ENCODE measurements at regions not wholly inside any gene's neighbourhood (a gene's known extent, or its start where the extent isn't known, plus 50 kb on each side); places are given as distances from the start of the nearest gene placed in this dataset.

DNA sequence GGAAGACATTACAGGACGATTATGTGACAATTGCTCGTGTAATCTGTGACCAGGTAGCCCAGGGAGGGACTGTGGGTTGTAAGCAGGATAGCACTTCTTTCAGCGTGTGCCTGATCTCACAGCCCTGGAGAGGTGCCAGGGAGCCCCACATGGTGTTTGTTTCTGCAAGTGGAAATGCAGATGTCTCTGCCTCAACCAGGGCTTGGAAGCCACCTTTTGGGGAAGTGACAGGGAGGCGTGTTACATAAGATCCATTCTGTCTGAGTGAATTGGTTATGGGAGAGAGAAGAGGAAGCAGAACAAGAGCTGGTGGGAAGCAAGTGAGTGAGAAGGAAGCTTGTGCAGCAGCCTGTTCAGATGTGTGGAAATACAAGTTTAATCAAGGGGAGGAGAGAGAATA, 104.5 kb upstream of the GATB start:
- peak; percentile 60 to 86 (median 70) for DNase-seq
- TF ChIP-seq POLR2A (IDR thresholded peaks at IDR 0.05) = no peak
- TF ChIP-seq, protein P1, sequence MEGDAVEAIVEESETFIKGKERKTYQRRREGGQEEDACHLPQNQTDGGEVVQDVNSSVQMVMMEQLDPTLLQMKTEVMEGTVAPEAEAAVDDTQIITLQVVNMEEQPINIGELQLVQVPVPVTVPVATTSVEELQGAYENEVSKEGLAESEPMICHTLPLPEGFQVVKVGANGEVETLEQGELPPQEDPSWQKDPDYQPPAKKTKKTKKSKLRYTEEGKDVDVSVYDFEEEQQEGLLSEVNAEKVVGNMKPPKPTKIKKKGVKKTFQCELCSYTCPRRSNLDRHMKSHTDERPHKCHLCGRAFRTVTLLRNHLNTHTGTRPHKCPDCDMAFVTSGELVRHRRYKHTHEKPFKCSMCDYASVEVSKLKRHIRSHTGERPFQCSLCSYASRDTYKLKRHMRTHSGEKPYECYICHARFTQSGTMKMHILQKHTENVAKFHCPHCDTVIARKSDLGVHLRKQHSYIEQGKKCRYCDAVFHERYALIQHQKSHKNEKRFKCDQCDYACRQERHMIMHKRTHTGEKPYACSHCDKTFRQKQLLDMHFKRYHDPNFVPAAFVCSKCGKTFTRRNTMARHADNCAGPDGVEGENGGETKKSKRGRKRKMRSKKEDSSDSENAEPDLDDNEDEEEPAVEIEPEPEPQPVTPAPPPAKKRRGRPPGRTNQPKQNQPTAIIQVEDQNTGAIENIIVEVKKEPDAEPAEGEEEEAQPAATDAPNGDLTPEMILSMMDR (IDR thresholded peaks at IDR 0.05) = no peak
- Histone ChIP-seq H3K27ac (peak overlapping the region in 1 of 12 donors; percentile 46), H3K4me3 (no peak overlapping the region), H3K27me3 (no peaks in the 10 kb centered on the region), H3K9me3 (peaks cover 0 to 7% (median 0%) of the 10 kb centered on the region in 12 donors), H3K36me3 (no peaks in the 10 kb centered on the region), H3K4me1 (peaks cover 0 to 28% (median 10%) of the 10 kb centered on the region in 12 donors)
- peak; percentile 40 to 87 (median 74) for ATAC-seq
- intact Hi-C loops (cut with DNase I) = no loop called here
- WGBS, 4 donors = 24 to 31% (median 28%) methylated on average over 4 of the region's 4 CpGs

GRCh38 chr4:151864068-151864467, 103.3 kb upstream of the GATB start:
- DNase-seq (no peak), ATAC-seq (no peak)
- Histone ChIP-seq H3K27ac (no peak overlapping the region), H3K27me3 (no peaks in the 10 kb centered on the region), H3K36me3 (no peaks in the 10 kb centered on the region), H3K9me3 (peaks cover 0 to 7% (median 0%) of the 10 kb centered on the region in 12 donors), H3K4me1 (peaks cover 0 to 28% (median 10%) of the 10 kb centered on the region in 12 donors), H3K4me3 (no peak overlapping the region)
- 85 to 100% (median 89%) methylated on average over 5 of the region's 5 CpGs for WGBS, 4 donors
- intact Hi-C loops (cut with DNase I) = no loop called here
- no peak for TF ChIP-seq POLR2A (IDR thresholded peaks at IDR 0.05)
- TF ChIP-seq, protein P1 (IDR thresholded peaks at IDR 0.05) = no peak

DNA sequence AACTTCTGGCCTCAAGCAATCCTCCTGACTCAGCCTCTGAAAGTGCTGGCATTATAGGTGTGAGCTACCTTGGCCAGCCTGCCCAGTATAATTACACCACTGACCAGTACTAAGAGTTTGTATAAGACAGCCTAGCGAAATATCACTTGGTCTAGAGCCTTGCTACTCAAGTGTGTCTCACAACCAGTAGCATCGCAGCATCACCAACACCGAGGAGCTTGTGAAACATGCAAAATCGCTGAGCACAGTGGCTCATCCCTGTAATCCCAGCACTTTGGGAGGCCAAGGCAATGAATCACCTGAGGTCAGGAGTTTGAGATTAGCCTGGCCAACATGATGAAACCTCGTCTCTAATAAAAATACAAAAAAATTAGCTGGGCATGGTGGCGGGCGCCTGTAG, 102.0 kb upstream of the GATB start:
- WGBS, 4 donors = 79 to 95% (median 90%) methylated on average over 7 of the region's 7 CpGs
- H3K27ac ChIP-seq = no peak overlapping the region

GRCh38 chr4:151860561-151861093, 99.8 kb upstream of the GATB start:
- no peak overlapping the region for H3K27ac ChIP-seq
- H3K4me1 ChIP-seq = peaks cover 0 to 16% (median 8%) of the 10 kb centered on the region in 12 donors
- H3K9me3 ChIP-seq = no peaks in the 10 kb centered on the region
- DNase-seq (no peak), ATAC-seq (no peak)
- 79 to 89% (median 86%) methylated on average over 16 of the region's 16 CpGs for WGBS, 4 donors
- intact Hi-C loops (cut with DNase I) = no loop called here
- H3K27me3 ChIP-seq = no peaks in the 10 kb centered on the region
- H3K4me3 ChIP-seq = no peak overlapping the region
- H3K36me3 ChIP-seq = no peaks in the 10 kb centered on the region
- TF ChIP-seq, protein P1 (IDR thresholded peaks at IDR 0.05) = no peak
- no peak for TF ChIP-seq POLR2A (IDR thresholded peaks at IDR 0.05)

More for the DNA sequence above, 102.0 kb upstream of the GATB start:
- no peaks in the 10 kb centered on the region for H3K36me3 ChIP-seq
- DNase-seq = no peak
- no peak for ATAC-seq
- peaks cover 0 to 1% (median 0%) of the 10 kb centered on the region in 12 donors for H3K9me3 ChIP-seq
- H3K4me3 ChIP-seq = no peak overlapping the region
- intact Hi-C loops (cut with DNase I) = loop anchor here in 1 of 10 donors (1.0 kb wide), 1 partner anchor 17 kb away; no protein-coding TSS in a partner anchor
- H3K4me1 ChIP-seq = peaks cover 0 to 28% (median 10%) of the 10 kb centered on the region in 12 donors
- TF ChIP-seq, protein P1 (IDR thresholded peaks at IDR 0.05) = no peak
- no peak for TF ChIP-seq POLR2A (IDR thresholded peaks at IDR 0.05)
- H3K27me3 ChIP-seq = no peaks in the 10 kb centered on the region
